Smooth muscle cell (in vitro differentiated cells): ENCODE measurements at regions not wholly inside any gene's neighbourhood (a gene's known extent, or its start where the extent isn't known, plus 50 kb on each side); places are given as distances from the start of the nearest gene placed in this dataset.

Experiments
- DNase-seq: peaks from one replicate; lab custom pipeline; 2025; ENCODE audit not compliant: unreplicated experiment; lab: John Stamatoyannopoulos, UW
- H2AFZ ChIP-seq: fragments of 200-600 bp; sonication (generic); 2 replicates; pipeline ENCODE4 v1.6.0; 2016; ENCODE audit warnings: antibody characterized with exemption, low read depth, mild to moderate bottlenecking
- H3F3A ChIP-seq: fragments of 200-600 bp; sonication (generic); 2 replicates; pipeline ENCODE4 v1.6.0; 2017; ENCODE audit warnings: antibody characterized with exemption, low read depth
- H3K27ac ChIP-seq: fragments of 200-600 bp; sonication (generic); 2 replicates; pipeline ENCODE4 v1.5.1; 2016; ENCODE audit warnings: low read depth, mild to moderate bottlenecking
- H3K27me3 ChIP-seq: fragments of 200-600 bp; sonication (generic); 2 replicates; pipeline ENCODE4 v1.6.1; 2016; ENCODE audit warnings: low read depth, mild to moderate bottlenecking
- H3K36me3 ChIP-seq: fragments of 200-600 bp; sonication (generic); 2 replicates; pipeline ENCODE4 v1.5.1; 2016; ENCODE audit warnings: low read depth
- H3K4me1 ChIP-seq: fragments of 200-600 bp; sonication (generic); 2 replicates; pipeline ENCODE4 v1.5.1; 2016; ENCODE audit warnings: low read depth
- H3K4me2 ChIP-seq: fragments of 200-600 bp; sonication (generic); 2 replicates; pipeline ENCODE4 v1.6.0; 2016; ENCODE audit warnings: mild to moderate bottlenecking
- H3K4me3 ChIP-seq: fragments of 200-600 bp; sonication (generic); 2 replicates; pipeline ENCODE4 v1.5.1; 2016; ENCODE audit warnings: mild to moderate bottlenecking
- H3K79me2 ChIP-seq: fragments of 200-600 bp; sonication (generic); 2 replicates; pipeline ENCODE4 v1.6.0; 2016; ENCODE audit warnings: low read depth, mild to moderate bottlenecking
- H3K9ac ChIP-seq: fragments of 200-600 bp; sonication (generic); 2 replicates; pipeline ENCODE4 v1.6.0; 2016; ENCODE audit warnings: low read depth
- H3K9me3 ChIP-seq: fragments of 200-600 bp; sonication (generic); replicated peaks from 2 replicates; pipeline ENCODE4 v1.5.1; 2016; ENCODE audit warnings: low read depth
- H4K20me1 ChIP-seq: fragments of 200-600 bp; sonication (generic); 2 replicates; pipeline ENCODE4 v1.6.0; 2016; ENCODE audit warnings: low read depth
- WGBS: methylation state at CpG from one replicate; pipeline ENCODE4 v1.1.7; 2016; ENCODE audit warnings: low lambda C conversion rate; 5-methylcytosine and 5-hydroxymethylcytosine counted together
- TF ChIP-seq, protein P1 (sequence below): fragments of 200-600 bp; sonication (generic); IDR thresholded peaks from 2 replicates; pipeline ENCODE4 v1.5.1; 2017; ENCODE audit warnings: borderline replicate concordance, mild to moderate bottlenecking, antibody characterized with exemption; ENCODE audit not compliant: insufficient read depth, poor library complexity, severe bottlenecking

- Histone ChIP-seq H3K27me3 (peaks cover 29% of the 10 kb centered on the region), H3K4me2 (no peak overlapping the region), H3K4me3 (no peak overlapping the region), H3K36me3 (no peaks in the 10 kb centered on the region), H3K79me2 (no peaks in the 10 kb centered on the region), H3K27ac (no peak overlapping the region), H4K20me1 (no peaks in the 10 kb centered on the region), H3K9ac (no peak overlapping the region), H3K4me1 (no peaks in the 10 kb centered on the region), H2AFZ (no peak overlapping the region), H3K9me3 (no peaks in the 10 kb centered on the region), H3F3A (no peaks in the 10 kb centered on the region)
- TF ChIP-seq, protein P1, sequence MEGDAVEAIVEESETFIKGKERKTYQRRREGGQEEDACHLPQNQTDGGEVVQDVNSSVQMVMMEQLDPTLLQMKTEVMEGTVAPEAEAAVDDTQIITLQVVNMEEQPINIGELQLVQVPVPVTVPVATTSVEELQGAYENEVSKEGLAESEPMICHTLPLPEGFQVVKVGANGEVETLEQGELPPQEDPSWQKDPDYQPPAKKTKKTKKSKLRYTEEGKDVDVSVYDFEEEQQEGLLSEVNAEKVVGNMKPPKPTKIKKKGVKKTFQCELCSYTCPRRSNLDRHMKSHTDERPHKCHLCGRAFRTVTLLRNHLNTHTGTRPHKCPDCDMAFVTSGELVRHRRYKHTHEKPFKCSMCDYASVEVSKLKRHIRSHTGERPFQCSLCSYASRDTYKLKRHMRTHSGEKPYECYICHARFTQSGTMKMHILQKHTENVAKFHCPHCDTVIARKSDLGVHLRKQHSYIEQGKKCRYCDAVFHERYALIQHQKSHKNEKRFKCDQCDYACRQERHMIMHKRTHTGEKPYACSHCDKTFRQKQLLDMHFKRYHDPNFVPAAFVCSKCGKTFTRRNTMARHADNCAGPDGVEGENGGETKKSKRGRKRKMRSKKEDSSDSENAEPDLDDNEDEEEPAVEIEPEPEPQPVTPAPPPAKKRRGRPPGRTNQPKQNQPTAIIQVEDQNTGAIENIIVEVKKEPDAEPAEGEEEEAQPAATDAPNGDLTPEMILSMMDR, result no peak
- no peak for DNase-seq
- 82% methylated on average over 7 of the region's 7 CpGs for WGBS
Measured at GRCh38 chr22:27358096-27358870, 443.3 kb downstream of the MN1 start.

DNA sequence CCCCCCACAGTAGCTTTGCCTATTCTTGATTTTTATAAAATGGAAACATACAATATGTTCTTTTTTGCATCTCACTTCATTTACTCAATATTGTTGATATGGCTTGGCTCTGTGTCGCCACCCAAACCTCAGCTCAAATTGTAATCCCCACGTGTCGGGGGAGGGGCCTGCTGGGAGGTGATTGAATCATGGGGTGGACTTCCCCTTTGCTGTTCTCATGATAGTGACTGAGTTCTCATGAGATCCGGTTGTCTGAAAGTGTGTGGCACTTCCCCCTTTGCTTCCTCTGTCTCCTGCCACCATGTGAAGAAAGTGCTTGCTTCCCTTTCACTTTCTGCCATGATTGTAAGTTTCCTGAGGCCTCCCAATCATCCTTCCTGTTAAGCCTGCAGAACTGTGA is 431.3 kb downstream of the MN1 start:
- Histone ChIP-seq H3K36me3 (no peaks in the 10 kb centered on the region), H3K4me2 (no peak overlapping the region), H3K27ac (no peak overlapping the region), H3K27me3 (peaks cover 28% of the 10 kb centered on the region), H3K4me1 (peaks cover 11% of the 10 kb centered on the region), H3K79me2 (no peaks in the 10 kb centered on the region), H3K4me3 (no peak overlapping the region), H3K9me3 (no peaks in the 10 kb centered on the region), H4K20me1 (no peaks in the 10 kb centered on the region), H3K9ac (no peak overlapping the region), H3F3A (no peaks in the 10 kb centered on the region), H2AFZ (no peak overlapping the region)
- WGBS, result 62% methylated on average over 4 of the region's 4 CpGs
- no peak for DNase-seq
- TF ChIP-seq, protein P1, result no peak

- Histone ChIP-seq H3K4me2 (no peak overlapping the region), H3K27ac (no peak overlapping the region), H3K9ac (no peak overlapping the region), H3K9me3 (no peaks in the 10 kb centered on the region), H3K79me2 (no peaks in the 10 kb centered on the region), H3K4me1 (peaks cover 11% of the 10 kb centered on the region), H3K4me3 (no peak overlapping the region), H2AFZ (no peak overlapping the region), H3K36me3 (no peaks in the 10 kb centered on the region), H3F3A (no peaks in the 10 kb centered on the region), H3K27me3 (peaks cover 21% of the 10 kb centered on the region), H4K20me1 (no peaks in the 10 kb centered on the region)
- no peak for DNase-seq
- WGBS, result 92% methylated on average over 4 of the region's 4 CpGs
- TF ChIP-seq, protein P1, result no peak
Measured at GRCh38 chr22:27370987-27371386, 430.6 kb downstream of the MN1 start.

GRCh38 chr22:27372364-27372763 is 429.2 kb downstream of the MN1 start:
- TF ChIP-seq, protein P1, result no peak
- no peaks in the 10 kb centered on the region for H3K79me2 ChIP-seq
- DNase-seq, result no peak
- H3K9ac ChIP-seq, result no peak overlapping the region
- H3K27me3 ChIP-seq, result peaks cover 8% of the 10 kb centered on the region
- peaks cover 11% of the 10 kb centered on the region for H3K4me1 ChIP-seq
- no peak overlapping the region for H3K27ac ChIP-seq
- H3K4me3 ChIP-seq, result no peak overlapping the region
- no peaks in the 10 kb centered on the region for H3K36me3 ChIP-seq
- H4K20me1 ChIP-seq, result no peaks in the 10 kb centered on the region
- no peaks in the 10 kb centered on the region for H3K9me3 ChIP-seq
- no peaks in the 10 kb centered on the region for H3F3A ChIP-seq
- H2AFZ ChIP-seq, result no peak overlapping the region
- H3K4me2 ChIP-seq, result no peak overlapping the region
